GM12874 (cell line): ENCODE measurements at regions not wholly inside any gene's neighbourhood (a gene's known extent, or its start where the extent isn't known, plus 50 kb on each side); places are given as distances from the start of the nearest gene placed in this dataset.

Experiments
- CTCF ChIP-seq: IDR thresholded peaks from 2 replicates; pipeline ENCODE4 v1.5.1; 2011; ENCODE audit warnings: low read depth, mild to moderate bottlenecking, control low read depth, low read length, moderate library complexity; ENCODE audit not compliant: insufficient read depth

GRCh38 chr12:91335699-91336098 lies 153.1 kb upstream of the DCN start:
- no peak for TF ChIP-seq CTCF

GRCh38 chr12:91333966-91334365 lies 151.3 kb upstream of the DCN start:
- no peak for TF ChIP-seq CTCF

- TF ChIP-seq CTCF = no peak
Observed at GRCh38 chr12:91332302-91332701, 149.7 kb upstream of the DCN start.

- no peak for TF ChIP-seq CTCF
Observed at GRCh38 chr12:91331371-91331770, 148.8 kb upstream of the DCN start.

- TF ChIP-seq CTCF = no peak
Observed at GRCh38 chr12:91328451-91328850, 145.8 kb upstream of the DCN start.

GRCh38 chr12:91327889-91328288 lies 145.3 kb upstream of the DCN start:
- TF ChIP-seq CTCF = no peak

GRCh38 chr12:91327131-91327530 lies 144.5 kb upstream of the DCN start:
- TF ChIP-seq CTCF = no peak
